Limb (tissue), 2 donors: ENCODE measurements at regions not wholly inside any gene's neighbourhood (a gene's known extent, or its start where the extent isn't known, plus 50 kb on each side); places are given as distances from the start of the nearest gene placed in this dataset.
"Not testable (repeated sequence)": the region's sequence is repeated elsewhere in the genome, so short reads cannot be mapped to it uniquely, and the experiment has no call there.

Experiments
- DNase-seq, 2 donors: peaks; one replicate each; pipeline ENCODE4 v3.0.0-alpha.2; 2016; ENCODE audit errors: extremely low spot score in 2 of 2

DNA sequence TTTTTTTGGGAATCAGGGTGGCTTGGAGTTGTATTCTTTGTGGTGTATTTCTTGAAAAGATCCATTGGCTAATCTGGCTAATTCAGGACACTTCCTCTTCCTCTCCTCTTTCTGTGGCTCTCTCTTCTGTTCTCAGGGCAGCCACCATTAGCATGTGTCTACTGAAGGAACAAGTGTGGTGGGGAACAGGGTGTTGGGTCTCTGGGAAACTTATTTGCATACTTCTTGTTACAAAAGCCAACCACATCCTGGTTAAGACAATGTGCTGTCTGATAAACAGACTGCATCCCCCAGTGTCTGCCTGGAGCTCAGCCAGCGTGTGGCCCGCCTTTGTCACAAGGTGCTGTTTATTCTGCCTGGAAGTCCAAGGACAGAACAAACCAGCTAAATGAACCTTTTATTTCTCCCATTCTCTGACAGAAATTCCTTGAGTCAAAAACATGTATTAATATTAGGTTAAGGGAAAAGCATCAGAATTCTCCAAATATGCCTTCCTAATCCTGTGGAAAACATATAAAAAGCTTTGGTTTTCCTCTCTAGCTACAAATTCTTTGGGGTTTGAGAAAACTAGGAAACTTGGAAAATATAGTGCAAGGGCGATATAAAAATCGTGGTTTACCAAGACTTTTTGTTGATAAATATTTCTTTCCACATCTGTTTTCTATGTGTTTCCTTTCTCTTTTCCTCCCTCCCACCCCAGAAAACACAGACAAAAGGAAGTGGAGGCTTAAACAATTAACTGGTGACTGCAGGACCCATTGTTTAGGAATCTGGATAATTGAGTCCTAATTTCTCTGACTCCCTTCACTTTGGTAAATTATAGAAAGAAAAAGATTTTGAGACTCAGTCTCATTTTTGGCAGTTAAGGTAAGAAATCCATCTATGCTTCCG, 203.6 kb downstream of the SPRY1 start:
- DNase-seq, result peak in 1 of 2 donors; percentile 70

DNA sequence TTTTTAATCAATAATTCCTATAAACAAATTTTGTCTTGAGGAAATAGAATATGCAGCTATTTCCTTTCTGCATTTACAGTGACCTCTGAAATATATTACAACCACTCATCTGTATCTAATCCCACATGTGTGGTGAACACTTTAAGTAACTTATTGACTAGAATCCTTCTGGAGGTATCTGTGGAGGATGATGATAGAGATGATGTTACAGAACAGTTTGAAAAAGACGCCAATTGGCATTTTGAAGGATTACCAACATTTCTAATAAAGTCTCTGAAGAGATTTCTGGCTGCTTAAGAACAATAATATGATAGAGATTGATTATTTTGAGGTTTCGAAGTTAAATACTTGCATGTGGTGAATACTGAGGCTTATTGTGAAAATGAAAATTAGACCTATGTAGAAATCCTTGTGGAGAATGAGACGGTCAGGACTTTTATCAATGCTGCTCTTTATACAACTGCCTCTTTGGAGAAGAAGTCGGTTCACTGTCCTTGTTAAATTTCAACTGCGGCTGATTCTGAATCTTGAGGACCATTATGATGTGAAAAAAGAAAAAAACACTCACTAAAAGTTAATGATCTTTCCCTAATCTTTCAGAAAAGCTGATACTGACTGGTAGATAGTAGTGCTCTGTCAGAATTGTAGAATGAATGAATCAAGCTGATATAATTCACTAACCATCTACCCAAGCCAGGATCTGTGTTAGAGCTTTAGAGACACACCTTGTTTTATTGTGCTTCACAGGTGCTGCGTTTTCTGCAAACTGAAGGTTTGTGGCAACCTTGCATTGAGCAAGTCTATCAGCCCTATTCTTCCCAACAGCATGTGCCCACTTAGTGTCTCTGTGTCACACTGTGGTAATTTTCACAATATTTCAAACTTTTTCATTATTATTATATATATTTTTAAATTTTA, 204.7 kb downstream of the SPRY1 start:
- no peak for DNase-seq

DNA sequence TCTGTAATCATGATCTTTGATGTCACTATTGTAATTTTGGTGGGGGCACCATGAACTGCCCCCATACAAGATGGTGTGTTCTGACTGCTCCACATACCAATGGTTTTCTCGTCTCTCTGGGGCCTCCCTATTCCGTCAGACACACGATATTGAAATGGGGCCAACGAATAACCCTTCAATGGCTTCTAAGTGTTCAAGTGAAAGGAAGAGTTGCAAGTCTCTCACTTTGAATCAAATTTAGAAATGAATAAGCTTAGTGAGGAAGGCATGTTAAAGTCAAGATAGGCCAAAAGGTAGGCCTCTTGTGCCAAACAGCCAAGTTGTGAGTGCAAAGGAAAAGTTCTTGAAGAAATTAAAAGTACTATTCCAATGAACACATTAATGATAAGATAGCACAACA, 205.4 kb downstream of the SPRY1 start:
- DNase-seq, result no peak

DNA sequence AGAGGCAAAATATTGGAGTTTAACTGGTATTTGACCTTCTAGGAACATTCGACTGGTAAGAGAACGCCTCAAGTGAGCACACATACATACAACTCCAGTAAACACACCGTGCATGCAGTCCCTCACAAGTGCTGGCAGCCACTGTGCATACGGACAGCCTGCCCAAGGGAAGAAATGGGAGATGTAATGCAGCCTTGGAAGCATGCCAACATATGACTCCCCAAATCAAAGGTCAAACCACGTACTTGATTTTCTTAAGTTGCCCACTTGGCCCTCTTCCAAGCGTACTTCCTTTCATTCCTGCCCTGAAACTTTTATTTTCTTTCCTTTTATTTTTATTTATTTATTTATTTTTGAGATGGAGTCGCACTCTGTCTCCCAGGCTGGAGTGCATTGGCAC, 206.6 kb downstream of the SPRY1 start:
- DNase-seq, result no peak

DNA sequence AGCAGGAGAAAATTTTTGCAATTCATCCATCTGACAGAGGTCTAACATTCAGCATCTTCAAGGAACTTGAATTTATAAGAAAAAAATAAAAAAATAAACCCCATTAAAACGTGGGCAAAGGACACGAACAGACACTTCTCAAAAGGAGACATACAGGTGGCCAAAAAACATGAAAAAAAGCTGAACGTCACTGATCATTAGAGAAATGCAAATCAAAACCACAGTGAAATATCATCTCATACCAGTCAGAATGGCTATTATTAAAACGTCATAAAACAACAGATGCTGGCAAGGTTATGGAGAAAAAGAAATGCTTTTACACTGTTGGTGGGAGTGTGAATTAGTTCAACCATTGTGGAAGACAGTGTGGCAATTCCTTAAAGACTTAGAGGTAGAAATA, 209.2 kb downstream of the SPRY1 start:
- not testable (repeated sequence) for DNase-seq

DNA sequence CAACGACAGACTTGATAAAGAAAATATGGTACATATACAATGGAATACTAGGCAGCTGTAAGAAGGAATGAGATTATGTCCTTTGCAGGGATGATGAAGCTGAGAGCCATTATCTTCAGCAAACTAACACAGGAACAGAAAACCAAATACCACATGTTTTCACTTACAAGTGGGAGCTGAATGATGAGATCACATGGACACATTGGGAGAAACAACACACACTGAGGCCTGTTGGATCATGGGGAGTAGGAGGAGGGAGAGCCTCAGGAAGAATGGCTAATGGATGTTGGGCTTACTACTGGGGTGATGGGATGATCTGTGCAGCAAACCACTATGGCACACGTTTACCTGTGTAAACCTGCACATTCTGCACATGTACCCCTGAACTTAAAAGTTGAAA, 209.7 kb downstream of the SPRY1 start:
- DNase-seq, result no peak

DNA sequence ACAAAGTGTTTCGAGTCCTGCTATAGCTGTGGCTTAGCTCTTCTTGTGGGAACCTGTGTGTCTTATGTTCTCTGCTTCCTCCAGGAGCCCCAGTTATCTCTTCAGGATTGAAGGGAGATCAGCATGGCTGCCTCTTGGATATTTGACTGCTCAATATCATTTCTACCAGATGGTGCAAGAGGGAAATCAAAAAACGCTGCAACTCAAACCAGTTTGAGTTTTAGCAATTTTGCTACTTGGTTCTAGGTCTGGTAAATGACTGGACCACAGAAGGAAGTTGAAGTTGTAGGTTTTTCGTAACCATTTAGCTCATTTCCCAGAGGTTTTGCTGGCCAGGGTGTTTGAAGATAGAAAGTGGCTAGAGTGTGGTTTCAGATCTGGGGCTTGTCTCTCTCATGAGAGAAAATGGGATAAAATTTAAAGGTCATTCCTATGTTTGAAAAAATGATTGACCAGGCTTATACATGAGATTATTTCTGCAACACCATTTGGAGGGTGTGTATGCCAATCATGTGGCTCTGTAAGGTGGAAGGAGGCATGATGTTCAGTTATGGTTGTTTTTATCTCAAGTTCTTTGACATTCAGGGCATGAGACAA, 210.4 kb downstream of the SPRY1 start:
- DNase-seq, result no peak

DNA sequence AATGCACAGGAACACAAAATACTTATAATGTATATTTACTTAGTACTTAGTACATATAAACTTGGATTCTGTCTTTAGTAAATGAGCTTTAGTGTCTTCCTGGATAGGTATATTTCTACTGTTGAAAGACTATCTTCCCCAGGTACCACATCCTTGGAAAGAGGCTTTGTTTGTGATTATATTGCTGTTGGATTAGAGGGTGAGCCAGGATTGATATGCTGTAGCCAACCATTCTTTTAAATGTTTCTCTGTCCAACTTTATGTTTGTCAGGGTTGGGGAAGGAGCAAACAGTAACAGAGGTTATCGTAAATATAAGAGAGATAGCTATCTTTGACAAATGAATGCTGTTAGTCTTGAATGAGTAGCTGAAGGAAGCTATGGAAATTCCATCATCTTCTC, 213.2 kb downstream of the SPRY1 start:
- DNase-seq, result no peak

DNA sequence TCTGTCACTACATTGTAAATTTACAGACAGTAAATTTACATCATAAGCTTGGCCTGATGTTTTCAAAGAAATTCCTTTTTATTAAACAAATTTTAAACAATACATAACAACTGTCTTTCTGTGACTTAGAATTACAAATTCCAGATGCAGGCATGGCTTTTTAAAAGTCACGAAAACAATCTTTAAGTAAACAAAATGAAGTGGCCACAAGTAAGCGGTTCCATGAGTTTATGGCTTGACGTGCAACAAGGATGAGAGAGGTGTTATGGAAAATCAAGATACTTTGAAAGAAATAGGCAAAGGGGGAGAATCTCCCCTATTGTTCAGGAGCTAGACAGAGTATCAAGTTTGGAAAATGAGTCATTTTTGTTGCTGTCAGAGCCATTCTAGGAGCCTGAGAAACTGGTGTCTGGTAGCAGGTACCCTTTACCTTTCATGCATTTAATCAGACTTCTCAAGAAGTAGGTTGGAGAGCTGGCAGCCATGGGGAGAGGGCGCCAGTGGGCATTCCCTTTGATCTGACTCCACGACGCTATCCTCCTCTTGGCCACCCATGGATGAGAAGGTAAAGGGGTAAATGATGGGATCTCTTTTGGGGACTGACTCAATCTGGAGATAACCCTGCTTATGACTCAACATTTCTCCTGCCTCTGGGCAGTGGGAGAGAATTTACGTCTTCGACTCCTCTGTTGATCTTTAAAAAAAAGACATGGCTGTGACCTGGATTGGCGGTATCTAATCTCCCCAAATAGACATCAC, 217.2 kb downstream of the SPRY1 start:
- no peak for DNase-seq

DNA sequence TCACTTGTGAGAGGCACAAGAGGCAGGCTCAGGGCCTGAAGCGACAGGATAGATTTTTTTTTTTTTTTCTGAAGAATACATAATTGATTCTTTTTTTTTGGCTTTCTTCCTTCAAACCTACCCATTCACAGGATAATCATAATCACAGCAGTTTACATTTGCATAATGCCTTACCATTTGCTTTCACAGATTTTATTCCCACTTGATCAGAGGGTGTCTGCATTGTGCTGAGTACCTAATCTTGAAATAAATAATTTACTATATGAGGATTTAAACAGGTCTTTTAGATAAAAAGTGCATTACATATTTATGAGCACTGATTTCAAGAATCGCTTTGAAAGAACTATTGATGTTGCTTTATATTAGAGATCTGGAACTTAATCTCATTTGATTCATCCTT, 219.3 kb downstream of the SPRY1 start:
- DNase-seq, result no peak

DNA sequence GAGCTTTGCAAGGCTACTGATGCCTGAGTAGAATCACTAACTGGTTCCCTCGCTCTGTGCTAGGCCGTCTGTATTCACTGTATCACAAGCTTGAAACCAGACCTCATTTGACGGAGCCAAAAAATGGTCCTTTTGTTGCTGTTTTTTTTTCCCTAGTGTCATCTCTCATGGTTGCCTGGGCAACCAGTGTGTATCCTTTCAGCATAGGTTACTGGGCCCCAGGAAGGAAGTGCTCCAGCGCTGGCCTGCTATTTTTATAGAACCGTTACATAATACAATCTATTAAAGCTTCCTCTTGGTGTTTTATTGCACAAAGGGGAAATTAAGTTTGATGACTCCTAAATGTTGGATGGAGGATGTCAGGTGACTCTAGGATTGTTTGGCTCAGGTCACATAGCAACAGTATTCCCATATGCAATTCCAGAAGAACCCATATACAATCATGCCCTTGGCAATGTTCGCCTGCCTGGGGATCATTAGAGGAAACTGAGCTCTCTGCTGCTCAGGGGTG, 220.4 kb downstream of the SPRY1 start:
- DNase-seq, result peak; percentile 66 to 91

DNA sequence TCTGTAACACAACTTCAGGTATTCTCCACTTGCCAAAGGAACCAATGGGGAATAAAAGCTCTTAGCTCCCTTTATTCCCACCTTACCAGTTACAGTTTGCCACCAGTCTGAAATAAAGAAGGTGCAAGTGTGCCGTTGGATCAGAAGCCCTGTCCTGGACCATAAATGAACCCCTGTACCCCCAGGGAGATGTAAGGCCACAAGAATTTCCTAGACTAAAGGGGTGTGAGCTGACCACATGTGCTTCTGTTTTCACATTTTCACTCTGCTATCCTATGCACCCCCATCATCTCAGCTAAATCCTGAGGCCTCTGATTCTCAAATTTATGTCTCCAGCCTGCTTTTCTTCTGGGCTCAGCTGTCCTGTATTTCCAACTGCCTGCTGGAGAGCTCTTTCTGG, 221.2 kb downstream of the SPRY1 start:
- no peak for DNase-seq

DNA sequence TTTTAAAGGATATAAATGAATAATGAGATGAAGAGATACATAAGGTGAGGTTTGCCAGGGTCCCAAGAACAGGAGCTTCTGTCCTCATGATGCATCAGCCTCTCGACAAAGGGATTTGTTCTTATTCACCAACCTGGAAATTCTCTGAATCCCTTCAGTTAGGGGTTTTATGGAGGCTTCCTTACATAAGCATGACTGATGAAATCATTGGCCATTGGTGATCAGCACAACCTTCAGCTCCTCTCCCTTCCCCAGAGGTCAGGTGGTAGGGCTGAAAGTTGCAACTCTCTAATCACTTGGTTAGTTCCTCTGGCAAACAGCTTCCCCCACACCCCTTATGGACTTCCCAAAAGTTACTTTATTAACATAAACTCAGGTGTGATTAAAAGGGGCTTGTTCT, 222.0 kb downstream of the SPRY1 start:
- DNase-seq, result no peak

DNA sequence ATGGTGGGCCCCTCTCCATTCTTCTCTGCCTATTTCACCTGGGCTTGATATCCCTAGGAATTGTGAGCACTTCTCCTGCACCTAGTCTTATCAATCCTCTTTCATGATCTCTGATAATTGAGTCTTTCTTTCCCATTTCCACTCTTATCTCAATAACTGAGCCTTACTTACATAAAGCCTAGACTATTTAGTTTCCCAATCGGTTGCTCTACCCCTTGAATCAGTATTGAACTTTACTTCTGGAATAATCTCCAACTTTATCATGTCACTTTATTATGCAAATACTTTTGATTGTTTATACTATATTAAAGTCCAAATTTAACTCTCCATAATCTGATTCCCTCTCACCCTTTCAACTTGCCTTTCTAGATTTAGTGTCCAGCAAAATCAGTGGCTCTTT, 222.7 kb downstream of the SPRY1 start:
- DNase-seq, result no peak

DNA sequence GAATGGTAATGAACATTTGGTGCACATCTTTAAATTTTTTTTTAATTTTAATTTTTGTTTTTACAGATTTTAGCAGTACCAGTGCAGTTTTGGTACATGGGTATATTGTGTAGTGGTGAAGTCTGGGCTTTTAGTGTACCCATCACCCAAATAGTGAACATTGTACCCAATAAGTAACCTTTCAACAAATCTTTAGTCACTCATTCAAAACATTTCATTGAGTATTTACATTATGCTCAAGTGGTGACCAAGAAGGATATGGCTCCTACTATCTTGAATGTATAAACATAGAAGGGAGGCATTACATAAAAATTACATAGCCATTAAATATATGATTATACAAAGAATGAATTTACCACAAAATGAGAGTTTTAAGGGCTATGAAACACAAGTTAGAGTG, 223.3 kb downstream of the SPRY1 start:
- DNase-seq, result no peak

DNA sequence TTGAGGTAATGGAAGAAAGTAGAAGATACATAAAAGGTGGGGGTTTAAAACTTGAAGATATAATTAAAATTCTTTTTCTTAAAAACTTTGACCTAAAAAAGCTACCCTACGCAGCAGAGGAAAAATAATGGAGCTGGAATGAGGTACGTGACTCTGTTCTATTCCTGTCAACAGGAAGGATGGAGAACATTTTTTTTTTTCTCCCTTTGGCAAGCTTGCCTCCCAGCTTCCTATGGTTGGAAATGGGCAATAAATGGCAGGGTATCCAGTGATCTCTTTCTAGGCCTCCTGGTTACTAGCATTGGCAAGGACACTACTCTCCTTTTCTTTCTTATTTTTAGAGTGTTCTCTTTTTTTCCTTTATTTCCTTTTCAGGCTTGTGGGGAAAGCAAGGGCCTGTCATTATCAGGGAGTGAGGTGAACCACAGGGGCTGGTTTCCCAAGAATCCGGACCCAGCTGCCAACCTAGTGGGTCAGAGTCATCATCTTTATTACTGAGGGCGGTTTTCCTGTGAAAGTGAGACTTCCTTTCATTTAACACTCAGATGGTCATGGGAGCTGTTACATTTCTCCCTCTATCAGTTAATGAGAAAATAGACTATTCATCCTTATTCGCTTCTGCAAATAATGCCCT, 224.6 kb downstream of the SPRY1 start:
- no peak for DNase-seq

DNA sequence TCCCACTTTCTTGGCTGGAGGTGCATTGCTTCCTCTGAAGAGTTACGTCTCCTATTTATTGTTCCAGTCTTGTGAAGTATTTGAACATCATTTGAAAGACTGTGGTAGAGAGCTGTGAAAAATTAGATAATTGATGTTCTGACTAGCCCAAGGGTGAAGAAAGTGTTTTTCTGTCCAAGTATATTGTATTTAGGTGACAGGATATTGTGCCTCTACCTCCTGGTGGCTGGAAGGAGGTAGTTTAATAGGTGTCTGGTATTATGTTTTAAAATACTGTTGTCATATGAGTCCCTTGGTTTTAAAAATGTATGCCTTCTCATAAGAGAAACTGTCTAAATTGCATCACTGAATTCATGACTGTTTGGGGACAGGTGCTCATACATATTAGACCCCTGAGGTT, 226.0 kb downstream of the SPRY1 start:
- no peak for DNase-seq

DNA sequence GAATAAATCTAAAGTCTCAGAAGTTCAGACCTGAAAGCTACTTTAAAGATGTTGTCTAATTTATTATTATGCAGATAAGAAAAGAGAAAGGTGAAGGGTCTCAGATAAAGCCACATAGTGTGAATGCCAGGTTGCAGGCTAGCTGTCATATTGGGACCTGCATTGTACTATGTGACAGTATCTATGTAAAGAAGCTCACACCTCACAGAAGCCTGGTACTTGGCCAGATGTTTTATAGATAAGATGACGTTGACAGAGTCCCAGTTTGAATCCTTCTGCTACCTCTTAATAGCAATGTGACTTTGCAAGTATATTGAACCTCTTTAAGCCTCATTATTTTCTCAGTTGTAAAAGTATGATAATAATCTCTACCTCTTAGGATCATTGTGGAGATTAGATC, 227.0 kb downstream of the SPRY1 start:
- DNase-seq, result no peak

DNA sequence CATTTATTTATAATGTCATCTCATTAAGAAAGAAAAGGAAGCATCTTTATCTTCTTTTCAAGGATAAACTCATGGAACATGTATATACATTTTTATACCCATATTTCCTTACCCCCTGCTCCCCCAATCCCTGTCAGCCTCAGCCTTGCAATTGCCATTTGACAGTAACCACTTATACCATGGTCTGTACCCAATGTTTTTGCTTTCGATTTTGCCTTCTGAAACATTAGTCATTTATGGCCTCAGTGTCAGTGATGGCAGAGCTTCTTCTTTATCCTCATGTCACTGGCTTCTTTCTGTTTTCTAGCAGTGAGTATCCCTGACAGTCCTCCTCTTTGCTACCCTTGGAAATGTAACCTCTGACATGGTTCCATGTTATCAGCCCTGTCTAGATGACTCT, 228.4 kb downstream of the SPRY1 start:
- DNase-seq, result no peak

DNA sequence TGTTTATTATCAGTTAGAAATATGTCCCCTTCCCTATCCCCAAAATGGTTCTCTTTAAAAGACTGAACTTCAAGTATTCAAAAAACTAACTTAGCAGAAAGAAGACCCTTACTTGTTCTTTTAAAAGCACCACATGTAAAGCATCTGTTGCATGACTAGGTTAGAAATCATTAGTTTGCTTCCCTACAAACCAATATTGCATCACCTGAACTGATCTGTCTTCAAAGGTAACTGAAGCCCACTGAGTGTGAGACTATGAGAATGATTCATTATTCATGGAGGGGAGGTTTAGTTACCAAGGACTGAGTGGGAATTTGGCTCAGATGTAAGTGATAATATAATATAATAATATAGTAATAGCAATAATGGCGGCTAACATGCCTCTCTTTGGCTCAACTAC, 231.7 kb downstream of the SPRY1 start:
- no peak for DNase-seq
